Loucy (cell line): ENCODE measurements at regions not wholly inside any gene's neighbourhood (a gene's known extent, or its start where the extent isn't known, plus 50 kb on each side); places are given as distances from the start of the nearest gene placed in this dataset.

ENCODE experiments used
- EZH2phosphoT487 ChIP-seq: fragments of 200-600 bp; IDR thresholded peaks from 2 replicates; pipeline ENCODE4 v1.6.1; 2018; ENCODE audit warnings: antibody characterized with exemption, mild to moderate bottlenecking, moderate library complexity, borderline replicate concordance
- TF ChIP-seq, protein P1 (sequence below): fragments of 200-600 bp; sonication (generic); conservative IDR thresholded peaks from 2 replicates; pipeline ENCODE4 v1.5.1; 2014; ENCODE audit warnings: mild to moderate bottlenecking, antibody characterized with exemption, low read length

DNA sequence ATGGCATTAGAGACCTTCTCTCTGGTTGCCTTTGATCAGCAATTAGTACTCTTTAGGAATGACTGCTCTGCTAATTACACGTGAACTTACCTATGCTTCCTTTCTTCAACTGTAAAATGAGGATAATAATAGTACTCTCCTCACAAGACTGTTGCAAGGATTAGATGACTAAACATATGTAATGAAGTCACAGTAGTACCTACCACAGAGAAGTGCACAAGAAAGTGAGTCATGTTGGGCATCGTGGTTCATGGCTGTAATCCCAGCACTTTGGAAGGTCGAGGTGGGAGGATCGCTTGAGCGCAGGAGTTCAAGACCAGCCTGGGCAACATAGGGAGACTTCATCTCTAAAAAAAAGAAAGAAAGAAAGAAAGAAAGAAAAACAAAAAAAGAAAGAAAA is 68.1 kb upstream of the AK4 start:
- TF ChIP-seq, protein P1, sequence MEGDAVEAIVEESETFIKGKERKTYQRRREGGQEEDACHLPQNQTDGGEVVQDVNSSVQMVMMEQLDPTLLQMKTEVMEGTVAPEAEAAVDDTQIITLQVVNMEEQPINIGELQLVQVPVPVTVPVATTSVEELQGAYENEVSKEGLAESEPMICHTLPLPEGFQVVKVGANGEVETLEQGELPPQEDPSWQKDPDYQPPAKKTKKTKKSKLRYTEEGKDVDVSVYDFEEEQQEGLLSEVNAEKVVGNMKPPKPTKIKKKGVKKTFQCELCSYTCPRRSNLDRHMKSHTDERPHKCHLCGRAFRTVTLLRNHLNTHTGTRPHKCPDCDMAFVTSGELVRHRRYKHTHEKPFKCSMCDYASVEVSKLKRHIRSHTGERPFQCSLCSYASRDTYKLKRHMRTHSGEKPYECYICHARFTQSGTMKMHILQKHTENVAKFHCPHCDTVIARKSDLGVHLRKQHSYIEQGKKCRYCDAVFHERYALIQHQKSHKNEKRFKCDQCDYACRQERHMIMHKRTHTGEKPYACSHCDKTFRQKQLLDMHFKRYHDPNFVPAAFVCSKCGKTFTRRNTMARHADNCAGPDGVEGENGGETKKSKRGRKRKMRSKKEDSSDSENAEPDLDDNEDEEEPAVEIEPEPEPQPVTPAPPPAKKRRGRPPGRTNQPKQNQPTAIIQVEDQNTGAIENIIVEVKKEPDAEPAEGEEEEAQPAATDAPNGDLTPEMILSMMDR: no peak
- no peak for TF ChIP-seq EZH2phosphoT487
